Ovary (tissue), 7 donors: ENCODE measurements at regions not wholly inside any gene's neighbourhood (a gene's known extent, or its start where the extent isn't known, plus 50 kb on each side); places are given as distances from the start of the nearest gene placed in this dataset.

ENCODE experiments used
- DNase-seq, 5 donors: peaks; one replicate each; pipeline ENCODE4 v3.0.0-alpha.2; 2019 to 2020
- H3K27ac ChIP-seq, 2 donors: fragments of 200-600 bp; one replicate each; pipeline versions ENCODE4 v1.5.1 to v1.8.0; 2019 to 2022
- H3K27me3 ChIP-seq: fragments of 200-600 bp; one replicate; pipeline ENCODE4 v1.8.0; 2022
- H3K36me3 ChIP-seq: fragments of 200-600 bp; sonication (generic); one replicate; pipeline ENCODE4 v1.5.1; 2019
- H3K4me1 ChIP-seq: one replicate; pipeline ENCODE4 v1.8.1; 2013; ENCODE audit warnings: mild to moderate bottlenecking, moderate library complexity; ENCODE audit not compliant: insufficient read depth
- H3K4me3 ChIP-seq: fragments of 200-600 bp; sonication (generic); one replicate; pipeline ENCODE4 v1.5.1; 2017
- H3K9me3 ChIP-seq, 2 donors: fragments of 200-600 bp in 1 of 2; sonication (generic) in 1 of 2; one replicate each; pipeline versions ENCODE4 v1.5.1 to v1.8.1; 2013 to 2019; ENCODE audit warnings: mild to moderate bottlenecking in 1 of 2, moderate library complexity in 1 of 2
- CTCF ChIP-seq, 3 donors: fragments of 450-650 bp in 2 of 3; fragments of 200-600 bp in 1 of 3; IDR thresholded peaks; one replicate each; pipeline versions ENCODE4 v1.5.1 to v1.8.0; 2016 to 2022; ENCODE audit warnings: antibody characterized with exemption in 3 of 3, mild to moderate bottlenecking in 1 of 3
- EP300 ChIP-seq: sonication (generic); formaldehyde crosslinking; IDR thresholded peaks from one replicate; pipeline ENCODE4 v1.6.1; 2017; ENCODE audit warnings: antibody characterized with exemption
- POLR2A ChIP-seq: fragments of 450-650 bp; IDR thresholded peaks from one replicate; pipeline ENCODE4 v1.6.1; 2017; ENCODE audit warnings: antibody characterized with exemption, mild to moderate bottlenecking, moderate library complexity
- WGBS, 3 donors: extraction: QIAGEN DNeasy Blood & Tissue Kit in 1 of 3; methylation state at CpG; one replicate each; pipeline versions ENCODE4 v1.1.5 to v1.1.7; 2013 to 2017; 5-methylcytosine and 5-hydroxymethylcytosine counted together
- intact Hi-C, 4 donors: fragments of 100-400 bp; cut with DNase I; formaldehyde crosslinking; loops; one replicate each; pipeline versions ENCODE4 v1.11.0 to v1.15.1; 2022 to 2023
- donor health status: DM: no; HTN: no; CAD: no; lungs with moderate emphysema.
- donor health status: DM: no; HTN: no; CAD: no.
- donor health status: Bipolar disorder and iron deficiency.
- donor health status: DM: no; HTN: no; CAD: no.
- donor health status: DM: yes; HTN: yes; CAD: no.

DNA sequence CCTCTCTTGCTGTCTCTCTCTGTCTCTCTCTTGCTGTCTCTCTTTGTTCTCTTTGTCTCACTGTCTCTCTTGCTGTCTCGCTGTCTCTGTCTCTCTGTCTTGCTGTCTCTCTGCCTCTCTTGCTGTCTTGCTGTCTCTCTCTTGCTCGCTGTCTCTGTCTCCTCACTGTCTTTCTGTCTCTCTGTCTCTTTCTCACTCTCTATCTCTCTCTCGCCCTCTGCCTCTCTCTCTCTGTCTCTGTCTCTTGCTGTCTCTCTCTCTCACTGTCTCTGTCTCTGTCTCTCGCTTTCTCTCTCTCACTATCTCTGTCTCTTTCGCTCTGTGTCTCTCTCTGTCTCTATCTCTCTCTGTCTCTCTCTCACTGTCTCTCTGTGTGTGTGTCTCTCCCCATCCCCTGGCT is 92.9 kb upstream of the MC3R start:
- no peaks in the 10 kb centered on the region for H3K27me3 ChIP-seq
- no peak overlapping the region for H3K27ac ChIP-seq
- H3K4me3 ChIP-seq = no peak overlapping the region
- 95% methylated on average over 5 of the region's 5 CpGs for whole genome bisulfite sequencing, 3 donors
- TF ChIP-seq CTCF (IDR thresholded peaks at IDR 0.05) (no peak), POLR2A (no peak), EP300 (no peak)
- intact Hi-C loops = no loop called here
- H3K36me3 ChIP-seq = no peaks in the 10 kb centered on the region
- H3K4me1 ChIP-seq = peaks cover 2% of the 10 kb centered on the region
- no peak for DNase-seq
- H3K9me3 ChIP-seq = no peaks in the 10 kb centered on the region

DNA sequence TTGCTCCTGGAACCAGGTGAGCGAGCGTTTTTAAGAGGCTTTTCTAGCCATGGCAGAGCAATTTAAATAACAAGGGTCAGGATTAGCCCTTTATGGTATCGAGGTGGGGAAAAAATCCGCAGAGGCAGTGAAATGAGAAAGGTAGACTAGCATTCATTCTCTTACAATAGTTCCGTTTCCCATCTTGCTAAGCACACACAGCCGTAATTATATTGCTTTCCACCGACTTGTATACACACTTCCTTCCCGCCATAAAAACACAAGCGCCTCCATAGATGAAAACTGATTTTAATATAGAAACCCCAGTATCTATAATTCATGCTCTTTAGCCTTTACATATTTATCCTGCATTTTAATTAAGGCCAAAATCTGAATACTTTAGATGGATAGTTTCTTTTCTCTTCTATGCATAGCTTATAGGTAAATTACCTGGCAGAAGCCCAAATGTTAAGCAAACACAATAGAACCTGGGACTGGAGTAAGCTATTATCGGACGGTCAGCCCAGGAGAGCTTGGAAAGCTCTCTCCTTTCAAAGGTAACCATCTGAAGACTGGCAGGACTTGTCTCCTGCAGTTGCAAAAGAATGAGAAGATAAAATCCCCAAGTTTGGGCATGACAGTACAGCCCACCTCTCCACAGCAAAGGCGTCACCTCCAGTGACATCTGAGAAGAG is 90.9 kb upstream of the MC3R start:
- Histone ChIP-seq H3K4me1 (peaks cover 2% of the 10 kb centered on the region), H3K27ac (no peak overlapping the region), H3K36me3 (no peaks in the 10 kb centered on the region), H3K4me3 (no peak overlapping the region), H3K27me3 (no peaks in the 10 kb centered on the region), H3K9me3 (no peaks in the 10 kb centered on the region)
- TF ChIP-seq CTCF (IDR thresholded peaks at IDR 0.05) = no peak
- no peak for TF ChIP-seq POLR2A
- no peak for TF ChIP-seq EP300
- 94 to 96% (median 96%) methylated on average over 12 of the region's 12 CpGs for WGBS, 3 donors
- intact Hi-C loops = no loop called here
- no peak for DNase-seq

GRCh38 chr20:56158489-56158888 is 90.0 kb upstream of the MC3R start:
- Histone ChIP-seq H3K4me3 (no peak overlapping the region), H3K4me1 (peaks cover 2% of the 10 kb centered on the region), H3K27ac (no peak overlapping the region), H3K9me3 (no peaks in the 10 kb centered on the region), H3K36me3 (no peaks in the 10 kb centered on the region), H3K27me3 (no peaks in the 10 kb centered on the region)
- WGBS, 3 donors = 9 to 15% (median 15%) methylated on average over 1 of the region's 1 CpG
- peak in 1 of 5 donors; percentile 43 for DNase-seq
- TF ChIP-seq EP300 (no peak), CTCF (IDR thresholded peaks at IDR 0.05) (no peak), POLR2A (no peak)
- intact Hi-C loops = no loop called here

- WGBS, 3 donors = 76 to 89% (median 87%) methylated on average over 5 to 6 of the region's 6 CpGs
- TF ChIP-seq POLR2A (no peak), EP300 (no peak), CTCF (IDR thresholded peaks at IDR 0.05) (no peak)
- H3K36me3 ChIP-seq = no peaks in the 10 kb centered on the region
- H3K9me3 ChIP-seq = no peaks in the 10 kb centered on the region
- H3K27me3 ChIP-seq = no peaks in the 10 kb centered on the region
- H3K4me1 ChIP-seq = peaks cover 2% of the 10 kb centered on the region
- no peak overlapping the region for H3K4me3 ChIP-seq
- no peak overlapping the region for H3K27ac ChIP-seq
- intact Hi-C loops = loop anchor here in 1 of 4 donors (10.0 kb wide), 1 partner anchor 746 kb away; no protein-coding TSS in a partner anchor
- no peak for DNase-seq
These were observed 87.6 kb upstream of the MC3R start for GRCh38 chr20:56160956-56161355.
